GM13976 (cell line): ENCODE measurements at regions not wholly inside any gene's neighbourhood (a gene's known extent, or its start where the extent isn't known, plus 50 kb on each side); places are given as distances from the start of the nearest gene placed in this dataset.
"Not testable (repeated sequence)": the region's sequence is repeated elsewhere in the genome, so short reads cannot be mapped to it uniquely, and the experiment has no call there.

ENCODE experiments used
- DNase-seq: peaks from one replicate; pipeline ENCODE4 v3.0.0; 2012; ENCODE audit warnings: low spot score
- in situ Hi-C: fragments of 300-500 bp; cut with MboI; formaldehyde crosslinking; loops from one replicate; pipeline ENCODE4 v1.12.0; 2022; ENCODE audit warnings: low sequenced_read_pairs, mixed read lengths, inconsistent platforms; ENCODE audit not compliant: unreplicated experiment
- TF ChIP-seq, protein P1 (sequence below): IDR thresholded peaks from 2 replicates; pipeline ENCODE4 v1.5.1; 2012; ENCODE audit warnings: borderline replicate concordance, mild to moderate bottlenecking; ENCODE audit not compliant: insufficient read depth; ENCODE audit errors: extremely low read depth, missing control alignments, control extremely low read depth

DNA sequence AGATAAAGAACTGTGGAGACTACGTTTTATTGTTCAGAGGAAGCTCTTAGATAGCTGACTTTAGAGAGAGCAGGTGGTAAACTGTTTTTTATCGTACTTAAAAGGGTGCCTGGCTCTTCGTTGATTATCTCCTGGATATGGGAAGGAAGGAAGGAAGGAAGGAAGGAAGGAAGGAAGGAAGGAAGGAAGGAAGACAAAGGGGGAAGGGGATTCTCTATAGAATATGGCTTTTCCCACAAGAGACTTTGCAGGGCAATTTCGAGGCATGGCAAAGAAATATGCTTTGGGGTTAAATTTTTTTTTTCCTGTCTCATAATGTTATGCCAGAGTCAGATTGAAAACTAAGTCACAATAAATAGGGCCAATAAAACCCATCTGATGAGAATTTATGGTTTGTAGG, 271.9 kb upstream of the POU1F1 start:
- in situ Hi-C loops, result no loop called here
- DNase-seq, result no peak

DNA sequence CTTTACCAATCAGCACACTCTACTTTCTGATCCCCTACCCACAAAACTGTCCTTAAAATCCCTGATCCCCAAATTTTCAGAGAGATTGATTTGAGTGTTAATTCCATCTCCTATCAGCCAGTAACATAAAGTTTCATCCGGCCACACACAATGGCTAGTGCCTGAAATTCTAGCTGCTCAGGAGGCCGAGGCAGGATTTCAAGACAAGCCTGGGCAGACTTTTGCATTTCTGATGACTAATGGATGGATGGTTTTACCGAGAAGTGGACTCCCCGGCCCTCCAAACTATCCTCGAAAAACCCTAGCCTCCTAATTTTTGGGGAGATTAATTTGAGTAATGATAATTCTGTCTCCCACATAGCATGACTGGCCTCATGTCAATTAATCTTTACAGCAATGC, 269.8 kb upstream of the POU1F1 start:
- in situ Hi-C loops, result no loop called here
- no peak for DNase-seq
- TF ChIP-seq, protein P1, sequence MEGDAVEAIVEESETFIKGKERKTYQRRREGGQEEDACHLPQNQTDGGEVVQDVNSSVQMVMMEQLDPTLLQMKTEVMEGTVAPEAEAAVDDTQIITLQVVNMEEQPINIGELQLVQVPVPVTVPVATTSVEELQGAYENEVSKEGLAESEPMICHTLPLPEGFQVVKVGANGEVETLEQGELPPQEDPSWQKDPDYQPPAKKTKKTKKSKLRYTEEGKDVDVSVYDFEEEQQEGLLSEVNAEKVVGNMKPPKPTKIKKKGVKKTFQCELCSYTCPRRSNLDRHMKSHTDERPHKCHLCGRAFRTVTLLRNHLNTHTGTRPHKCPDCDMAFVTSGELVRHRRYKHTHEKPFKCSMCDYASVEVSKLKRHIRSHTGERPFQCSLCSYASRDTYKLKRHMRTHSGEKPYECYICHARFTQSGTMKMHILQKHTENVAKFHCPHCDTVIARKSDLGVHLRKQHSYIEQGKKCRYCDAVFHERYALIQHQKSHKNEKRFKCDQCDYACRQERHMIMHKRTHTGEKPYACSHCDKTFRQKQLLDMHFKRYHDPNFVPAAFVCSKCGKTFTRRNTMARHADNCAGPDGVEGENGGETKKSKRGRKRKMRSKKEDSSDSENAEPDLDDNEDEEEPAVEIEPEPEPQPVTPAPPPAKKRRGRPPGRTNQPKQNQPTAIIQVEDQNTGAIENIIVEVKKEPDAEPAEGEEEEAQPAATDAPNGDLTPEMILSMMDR, result no peak

More for the DNA sequence above, 271.9 kb upstream of the POU1F1 start:
- TF ChIP-seq, protein P1, result no peak

DNA sequence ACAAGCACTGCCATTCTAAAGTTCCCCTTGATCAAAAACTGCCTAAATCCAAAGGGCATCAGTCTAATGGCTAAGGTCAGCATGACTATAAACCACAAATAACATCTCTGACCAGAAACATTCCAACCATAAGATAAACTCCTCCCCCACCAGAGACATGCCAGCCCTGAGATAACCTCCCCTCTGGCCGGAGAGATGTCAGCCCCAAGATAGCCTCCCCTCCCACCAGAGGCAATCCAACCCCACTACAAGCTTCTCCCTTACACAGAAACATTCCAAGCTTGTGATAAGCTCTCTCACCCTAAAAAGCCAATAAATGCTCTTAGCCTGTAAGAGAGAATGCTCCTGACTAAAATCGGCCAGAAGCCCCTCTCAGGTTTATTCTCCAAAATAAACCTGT, 267.0 kb upstream of the POU1F1 start:
- in situ Hi-C loops, DNase-seq: not testable (repeated sequence)

DNA sequence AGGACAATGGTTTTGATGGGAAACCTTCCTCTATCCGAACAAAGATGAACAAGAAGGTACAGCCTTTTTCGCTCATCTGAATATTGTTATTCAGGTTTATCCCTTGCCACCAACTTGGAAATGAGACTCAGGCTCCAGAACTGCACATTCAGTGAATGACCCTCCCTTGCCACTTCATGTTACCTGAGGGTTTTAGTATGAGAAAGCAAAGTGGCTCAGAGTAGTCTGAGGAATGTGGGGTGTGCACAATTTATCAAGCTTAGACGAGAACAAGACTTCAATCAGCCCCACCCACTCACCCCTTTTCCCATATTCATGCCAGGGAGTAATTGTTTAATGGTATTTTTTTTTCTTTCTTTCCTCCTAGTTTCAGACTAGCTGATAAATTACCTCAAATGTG, 265.3 kb upstream of the POU1F1 start:
- in situ Hi-C loops, result no loop called here
- no peak for DNase-seq
- TF ChIP-seq, protein P1, result no peak

DNA sequence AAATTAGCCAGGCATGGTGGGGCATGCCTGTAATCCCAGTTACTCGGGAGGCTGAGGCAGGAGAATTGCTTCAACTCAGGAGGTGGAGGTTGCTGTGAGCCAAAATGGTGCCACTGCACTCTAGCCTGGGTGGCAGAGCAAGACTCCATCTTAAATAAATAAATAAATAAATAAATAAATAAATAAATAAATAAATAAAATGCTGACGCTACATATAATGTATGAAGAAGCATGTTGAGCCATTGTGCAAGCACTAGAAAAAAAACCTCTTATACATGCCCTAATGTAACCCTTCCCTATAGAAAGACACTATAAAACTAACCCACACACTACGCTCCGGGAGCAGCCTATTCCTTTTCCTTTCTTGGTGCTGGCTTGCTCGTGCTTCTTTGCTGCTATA, 262.3 kb upstream of the POU1F1 start:
- in situ Hi-C loops, DNase-seq: not testable (repeated sequence)

DNA sequence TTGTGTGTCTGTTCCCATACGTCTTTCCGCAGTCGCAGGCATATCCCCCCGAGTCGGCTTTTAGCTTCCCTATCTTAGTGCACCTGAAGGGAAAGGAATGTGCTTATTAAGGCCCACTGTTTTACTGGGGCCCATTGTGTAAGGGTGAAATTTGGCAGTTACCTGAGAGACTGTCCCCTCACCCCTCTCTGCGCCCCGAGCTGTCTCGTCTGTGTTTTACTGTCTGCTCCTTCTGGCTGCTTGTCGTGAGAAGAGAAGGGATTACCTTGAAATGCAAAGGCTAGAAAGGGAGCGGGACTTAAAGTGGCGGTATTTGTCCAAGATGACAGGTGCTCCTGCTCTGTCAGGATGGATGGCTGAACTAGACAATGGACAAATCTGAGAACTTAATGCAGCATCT, 233.0 kb upstream of the POU1F1 start:
- in situ Hi-C loops, result no loop called here
- TF ChIP-seq, protein P1, result no peak
- DNase-seq, result no peak

DNA sequence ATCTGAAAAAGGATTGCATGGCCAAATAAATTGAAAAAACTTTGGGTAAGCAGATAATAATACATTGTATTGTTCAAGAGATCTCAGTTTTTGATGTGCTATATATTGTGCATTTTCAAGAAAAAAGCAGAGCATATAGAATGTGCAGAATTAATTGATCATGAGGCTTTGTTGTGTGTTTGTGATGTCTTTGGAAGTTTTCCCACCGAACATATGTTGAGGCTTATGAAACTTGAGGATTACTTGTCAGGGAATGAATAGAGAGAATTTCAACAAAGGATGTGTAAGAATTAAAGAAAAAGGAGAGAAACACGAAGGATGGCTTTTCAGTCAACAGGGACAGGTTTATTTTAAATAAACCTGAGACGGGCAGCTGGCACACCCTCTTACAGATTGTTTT, 232.5 kb upstream of the POU1F1 start:
- in situ Hi-C loops, result no loop called here
- TF ChIP-seq, protein P1, result no peak
- DNase-seq, result no peak

DNA sequence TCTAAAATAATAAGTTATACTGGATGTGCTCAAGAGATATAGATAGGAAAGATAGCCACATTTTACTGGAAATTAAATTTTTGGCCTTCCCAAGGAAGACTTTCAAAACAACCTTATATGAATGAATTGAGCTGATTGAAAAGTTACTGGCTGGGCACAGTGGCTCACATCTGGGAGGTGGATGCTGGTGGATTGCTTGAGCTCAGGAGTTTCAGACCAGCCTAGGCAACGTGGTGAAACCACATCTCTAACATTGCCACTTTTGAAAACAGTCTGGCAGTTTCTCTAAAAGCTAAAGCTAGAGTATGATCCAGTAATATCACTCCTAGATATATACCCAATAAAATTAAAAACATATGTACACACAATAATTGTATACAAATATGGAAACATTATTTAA, 231.4 kb upstream of the POU1F1 start:
- TF ChIP-seq, protein P1, result no peak
- DNase-seq, result no peak
- in situ Hi-C loops, result no loop called here
